ENCODE measurements at regions not wholly inside any gene's neighbourhood (a gene's known extent, or its start where the extent isn't known, plus 50 kb on each side); places are given as distances from the start of the nearest gene placed in this dataset.

GRCh38 chr20:57060407-57061050 is 205.9 kb downstream of the BMP7 start:
- no peak for DNase-seq (ENCODE audit: low spot score)

GRCh38 chr20:57061051-57061900 is 205.2 kb downstream of the BMP7 start:
- peak; percentile 13 for DNase-seq (ENCODE audit: low spot score)

GRCh38 chr20:57062241-57062640 is 204.2 kb downstream of the BMP7 start:
- DNase-seq (ENCODE audit: low spot score): no peak

GRCh38 chr20:57062696-57063270 is 203.7 kb downstream of the BMP7 start:
- DNase-seq (ENCODE audit: low spot score): no peak

- no peak for DNase-seq (ENCODE audit: low spot score)
These were observed 201.6 kb downstream of the BMP7 start for GRCh38 chr20:57064836-57065235.

- no peak for DNase-seq (ENCODE audit: low spot score)
These were observed 200.8 kb downstream of the BMP7 start for GRCh38 chr20:57065646-57066045.

- no peak for DNase-seq (ENCODE audit: low spot score)
These were observed 200.1 kb downstream of the BMP7 start for GRCh38 chr20:57066126-57066900.

- DNase-seq (ENCODE audit: low spot score): no peak
These were observed 197.0 kb downstream of the BMP7 start for GRCh38 chr20:57069442-57069841.

GRCh38 chr20:57070296-57070695 is 196.1 kb downstream of the BMP7 start:
- no peak for DNase-seq (ENCODE audit: low spot score)

GRCh38 chr20:57071283-57071731 is 195.1 kb downstream of the BMP7 start:
- DNase-seq (ENCODE audit: low spot score): peak; percentile 8

- DNase-seq (ENCODE audit: low spot score): no peak
These were observed 194.4 kb downstream of the BMP7 start for GRCh38 chr20:57071954-57072583.

- no peak for DNase-seq (ENCODE audit: low spot score)
These were observed 193.0 kb downstream of the BMP7 start for GRCh38 chr20:57073402-57073801.

- no peak for DNase-seq (ENCODE audit: low spot score)
These were observed 192.1 kb downstream of the BMP7 start for GRCh38 chr20:57074386-57074785.

- DNase-seq (ENCODE audit: low spot score): no peak
These were observed 191.3 kb downstream of the BMP7 start for GRCh38 chr20:57075181-57075580.

- DNase-seq (ENCODE audit: low spot score): no peak
These were observed 190.8 kb downstream of the BMP7 start for GRCh38 chr20:57075603-57076002.

- no peak for DNase-seq (ENCODE audit: low spot score)
These were observed 190.2 kb downstream of the BMP7 start for GRCh38 chr20:57076152-57076652.

GRCh38 chr20:57076951-57077350 is 189.5 kb downstream of the BMP7 start:
- no peak for DNase-seq (ENCODE audit: low spot score)

- DNase-seq (ENCODE audit: low spot score): no peak
These were observed 188.3 kb downstream of the BMP7 start for GRCh38 chr20:57078116-57078515.

GRCh38 chr20:57079031-57080005 is 187.1 kb downstream of the BMP7 start:
- DNase-seq (ENCODE audit: low spot score): no peak

- DNase-seq (ENCODE audit: low spot score): peak; percentile 2
These were observed 185.6 kb downstream of the BMP7 start for GRCh38 chr20:57080796-57081195.
